A172 (cell line): ENCODE measurements at regions not wholly inside any gene's neighbourhood (a gene's known extent, or its start where the extent isn't known, plus 50 kb on each side); places are given as distances from the start of the nearest gene placed in this dataset.

ENCODE experiments used
- DNase-seq: peaks from one replicate; pipeline ENCODE4 v3.0.0-alpha.2; 2015; ENCODE audit warnings: low spot score

- DNase-seq = no peak
These were observed 710.6 kb upstream of the ID2 start for GRCh38 chr2:7971248-7971647.

GRCh38 chr2:7971841-7972240 is 710.0 kb upstream of the ID2 start:
- no peak for DNase-seq

GRCh38 chr2:7972670-7973069 is 709.2 kb upstream of the ID2 start:
- no peak for DNase-seq

- no peak for DNase-seq
These were observed 707.9 kb upstream of the ID2 start for GRCh38 chr2:7973801-7974480.

- DNase-seq = no peak
These were observed 706.9 kb upstream of the ID2 start for GRCh38 chr2:7974936-7975335.

GRCh38 chr2:7976206-7976605 is 705.6 kb upstream of the ID2 start:
- DNase-seq = no peak

- DNase-seq = no peak
These were observed 703.9 kb upstream of the ID2 start for GRCh38 chr2:7977981-7978380.

GRCh38 chr2:7982054-7982453 is 699.8 kb upstream of the ID2 start:
- DNase-seq = no peak

- no peak for DNase-seq
These were observed 698.4 kb upstream of the ID2 start for GRCh38 chr2:7983451-7983850.

- no peak for DNase-seq
These were observed 697.9 kb upstream of the ID2 start for GRCh38 chr2:7983912-7984311.

- no peak for DNase-seq
These were observed 697.0 kb upstream of the ID2 start for GRCh38 chr2:7984693-7985353.

GRCh38 chr2:7986431-7986830 is 695.4 kb upstream of the ID2 start:
- no peak for DNase-seq

GRCh38 chr2:7987992-7988391 is 693.9 kb upstream of the ID2 start:
- DNase-seq = no peak

GRCh38 chr2:7988440-7988839 is 693.4 kb upstream of the ID2 start:
- DNase-seq = no peak

GRCh38 chr2:7989823-7990222 is 692.0 kb upstream of the ID2 start:
- no peak for DNase-seq

GRCh38 chr2:7992612-7993602 is 688.9 kb upstream of the ID2 start:
- no peak for DNase-seq

GRCh38 chr2:7994397-7994951 is 687.4 kb upstream of the ID2 start:
- DNase-seq = no peak

- DNase-seq = no peak
These were observed 684.6 kb upstream of the ID2 start for GRCh38 chr2:7997279-7997678.

- no peak for DNase-seq
These were observed 682.0 kb upstream of the ID2 start for GRCh38 chr2:7999683-8000476.

- no peak for DNase-seq
These were observed 681.0 kb upstream of the ID2 start for GRCh38 chr2:8000870-8001269.

- no peak for DNase-seq
These were observed 679.0 kb upstream of the ID2 start for GRCh38 chr2:8002765-8003393.
